GM12892 (cell line): ENCODE measurements at regions not wholly inside any gene's neighbourhood (a gene's known extent, or its start where the extent isn't known, plus 50 kb on each side); places are given as distances from the start of the nearest gene placed in this dataset.

Experiments used
- POLR2A ChIP-seq: IDR thresholded peaks from 2 replicates; pipeline ENCODE4 v1.6.1; 2011; ENCODE audit warnings: low read depth, low read length, control low read depth
- POLR2AphosphoS5 ChIP-seq: IDR thresholded peaks from 2 replicates; pipeline ENCODE4 v1.6.1; 2011; ENCODE audit warnings: low read depth, low read length, control low read depth
- TAF1 ChIP-seq: IDR thresholded peaks from 2 replicates; pipeline ENCODE4 v1.6.1; 2011; ENCODE audit warnings: low read depth, mild to moderate bottlenecking, control low read depth, low read length, borderline replicate concordance

DNA sequence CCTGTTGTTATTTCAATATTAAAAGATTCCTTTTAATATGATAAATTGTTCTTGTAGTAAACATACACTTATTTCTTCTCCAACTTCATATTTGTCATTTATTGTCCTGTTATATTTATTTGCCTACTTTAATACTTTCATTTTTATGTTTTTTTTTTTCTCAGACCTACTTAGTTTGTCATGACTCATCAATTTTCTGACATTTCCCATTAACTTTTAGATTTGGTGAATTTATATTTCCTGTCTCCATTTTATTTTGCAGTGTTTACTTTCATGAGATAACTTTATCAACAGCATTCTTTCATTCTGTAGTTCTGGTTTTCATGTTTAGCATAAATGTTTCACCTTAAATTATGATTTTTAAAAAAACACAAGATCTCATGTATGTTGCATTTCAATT is 788.7 kb downstream of the EFNA5 start:
- TF ChIP-seq POLR2A (no peak), POLR2AphosphoS5 (no peak), TAF1 (no peak)
